ENCODE measurements at regions not wholly inside any gene's neighbourhood (a gene's known extent, or its start where the extent isn't known, plus 50 kb on each side); places are given as distances from the start of the nearest gene placed in this dataset.
A peak's percentile ranks its signal among the peaks of the same experiment; 100 is the strongest.

- no peaks in the 10 kb centered on the region for H3K9me3 ChIP-seq
- peaks cover 0 to 9% (median 0%) of the 10 kb centered on the region in 4 donors for H3K4me1 ChIP-seq
- intact Hi-C loops (cut with DNase I): no loop called here
- peak; percentile 70 for DNase-seq (ENCODE audit: extremely low spot score)
- H3K36me3 ChIP-seq: no peaks in the 10 kb centered on the region
- H3K27ac ChIP-seq (replicated peaks in 1 of 4): no peak overlapping the region
- TF ChIP-seq POLR2AphosphoS5 (IDR thresholded peaks at IDR 0.05) (no peak), CTCF (IDR thresholded peaks at IDR 0.05) (no peak), POLR2A (IDR thresholded peaks at IDR 0.05; ENCODE audit: low read depth) (no peak), EP300 (IDR thresholded peaks at IDR 0.05) (no peak)
- WGBS: 89% methylated on average over 8 of the region's 8 CpGs
- H3K27me3 ChIP-seq: no peaks in the 10 kb centered on the region
- no peak overlapping the region for H3K4me3 ChIP-seq
These were observed 292.8 kb upstream of the BOD1L1 start for GRCh38 chr4:13920111-13920875.

- H3K27ac ChIP-seq (replicated peaks in 1 of 4): no peak overlapping the region
- intact Hi-C loops (cut with DNase I): no loop called here
- H3K9me3 ChIP-seq: no peaks in the 10 kb centered on the region
- no peaks in the 10 kb centered on the region for H3K36me3 ChIP-seq
- WGBS: 10% methylated on average over 3 of the region's 3 CpGs
- no peaks in the 10 kb centered on the region for H3K27me3 ChIP-seq
- H3K4me3 ChIP-seq: no peak overlapping the region
- TF ChIP-seq POLR2AphosphoS5 (IDR thresholded peaks at IDR 0.05): peak in 1 of 2 donors; percentile 47
- TF ChIP-seq CTCF (IDR thresholded peaks at IDR 0.05): no peak
- peaks cover 0 to 9% (median 0%) of the 10 kb centered on the region in 4 donors for H3K4me1 ChIP-seq
- DNase-seq (ENCODE audit: extremely low spot score): peak; percentile 91
These were observed 293.4 kb upstream of the BOD1L1 start for GRCh38 chr4:13920901-13921300.

- no peaks in the 10 kb centered on the region for H3K36me3 ChIP-seq
- DNase-seq (ENCODE audit: extremely low spot score): no peak
- no peak overlapping the region for H3K27ac ChIP-seq (replicated peaks in 1 of 4)
- WGBS: 50% methylated on average over 1 of the region's 1 CpG
- intact Hi-C loops (cut with DNase I): no loop called here
- no peak for TF ChIP-seq CTCF (IDR thresholded peaks at IDR 0.05)
- TF ChIP-seq EP300 (IDR thresholded peaks at IDR 0.05): no peak
- TF ChIP-seq POLR2A (IDR thresholded peaks at IDR 0.05; ENCODE audit: low read depth): no peak
- no peak for TF ChIP-seq POLR2AphosphoS5 (IDR thresholded peaks at IDR 0.05)
- H3K9me3 ChIP-seq: no peaks in the 10 kb centered on the region
- H3K27me3 ChIP-seq: no peaks in the 10 kb centered on the region
- no peak overlapping the region for H3K4me3 ChIP-seq
- H3K4me1 ChIP-seq: peaks cover 0 to 9% (median 0%) of the 10 kb centered on the region in 4 donors
These were observed 294.3 kb upstream of the BOD1L1 start for GRCh38 chr4:13921805-13922204.

GRCh38 chr4:13922459-13922858 is 294.9 kb upstream of the BOD1L1 start:
- Histone ChIP-seq H3K36me3 (no peaks in the 10 kb centered on the region), H3K9me3 (no peaks in the 10 kb centered on the region), H3K27ac (replicated peaks in 1 of 4) (no peak overlapping the region), H3K4me3 (no peak overlapping the region), H3K27me3 (no peaks in the 10 kb centered on the region), H3K4me1 (peaks cover 0 to 9% (median 0%) of the 10 kb centered on the region in 4 donors)
- peak; percentile 21 for DNase-seq (ENCODE audit: extremely low spot score)
- no peak for TF ChIP-seq POLR2AphosphoS5 (IDR thresholded peaks at IDR 0.05)
- TF ChIP-seq CTCF (IDR thresholded peaks at IDR 0.05): no peak
- intact Hi-C loops (cut with DNase I): no loop called here
- 84% methylated on average over 2 of the region's 2 CpGs for WGBS

Data from esophagus muscularis mucosa (tissue), 4 donors.